ENCODE measurements at regions not wholly inside any gene's neighbourhood (a gene's known extent, or its start where the extent isn't known, plus 50 kb on each side); places are given as distances from the start of the nearest gene placed in this dataset.

DNA sequence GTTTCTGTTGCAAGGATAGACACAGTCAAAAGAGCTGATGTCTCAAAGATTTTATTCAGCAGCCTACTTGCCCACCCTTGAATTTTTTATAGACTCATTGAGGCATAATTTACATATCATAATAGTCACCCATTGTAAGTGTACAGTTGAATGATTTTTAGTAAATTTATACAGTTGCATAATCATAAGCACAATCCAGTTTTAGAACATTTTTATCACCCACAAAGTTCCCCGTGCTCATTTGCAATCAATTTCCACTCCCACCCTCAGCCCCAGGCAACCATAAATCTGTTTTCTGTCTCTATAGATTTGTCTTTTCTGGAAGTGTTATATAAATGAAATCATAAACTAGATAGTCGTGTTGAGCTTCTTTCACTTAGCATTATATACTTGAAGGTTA, 517.7 kb downstream of the TLE1 start:
- Histone ChIP-seq H3K4me1 (no peaks in the 10 kb centered on the region), H3K4me3 (no peak overlapping the region), H3K27ac (no peak overlapping the region), H3K36me3 (ENCODE audit: insufficient read depth in 1 of 2, low read depth in 1 of 2) (no peaks in the 10 kb centered on the region), H3K27me3 (ENCODE audit: insufficient read depth in 3 of 3, low read length in 2 of 3) (no peaks in the 10 kb centered on the region), H3K9me3 (peaks cover 5% of the 10 kb centered on the region)
- intact Hi-C loops (cut with DNase I): no loop called here
- TF ChIP-seq, protein P1, sequence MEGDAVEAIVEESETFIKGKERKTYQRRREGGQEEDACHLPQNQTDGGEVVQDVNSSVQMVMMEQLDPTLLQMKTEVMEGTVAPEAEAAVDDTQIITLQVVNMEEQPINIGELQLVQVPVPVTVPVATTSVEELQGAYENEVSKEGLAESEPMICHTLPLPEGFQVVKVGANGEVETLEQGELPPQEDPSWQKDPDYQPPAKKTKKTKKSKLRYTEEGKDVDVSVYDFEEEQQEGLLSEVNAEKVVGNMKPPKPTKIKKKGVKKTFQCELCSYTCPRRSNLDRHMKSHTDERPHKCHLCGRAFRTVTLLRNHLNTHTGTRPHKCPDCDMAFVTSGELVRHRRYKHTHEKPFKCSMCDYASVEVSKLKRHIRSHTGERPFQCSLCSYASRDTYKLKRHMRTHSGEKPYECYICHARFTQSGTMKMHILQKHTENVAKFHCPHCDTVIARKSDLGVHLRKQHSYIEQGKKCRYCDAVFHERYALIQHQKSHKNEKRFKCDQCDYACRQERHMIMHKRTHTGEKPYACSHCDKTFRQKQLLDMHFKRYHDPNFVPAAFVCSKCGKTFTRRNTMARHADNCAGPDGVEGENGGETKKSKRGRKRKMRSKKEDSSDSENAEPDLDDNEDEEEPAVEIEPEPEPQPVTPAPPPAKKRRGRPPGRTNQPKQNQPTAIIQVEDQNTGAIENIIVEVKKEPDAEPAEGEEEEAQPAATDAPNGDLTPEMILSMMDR (IDR thresholded peaks at IDR 0.05): no peak
- DNase-seq (no peak), ATAC-seq (no peak)
- WGBS, 3 donors: 86 to 92% (median 88%) methylated on average over 2 of the region's 2 CpGs

DNA sequence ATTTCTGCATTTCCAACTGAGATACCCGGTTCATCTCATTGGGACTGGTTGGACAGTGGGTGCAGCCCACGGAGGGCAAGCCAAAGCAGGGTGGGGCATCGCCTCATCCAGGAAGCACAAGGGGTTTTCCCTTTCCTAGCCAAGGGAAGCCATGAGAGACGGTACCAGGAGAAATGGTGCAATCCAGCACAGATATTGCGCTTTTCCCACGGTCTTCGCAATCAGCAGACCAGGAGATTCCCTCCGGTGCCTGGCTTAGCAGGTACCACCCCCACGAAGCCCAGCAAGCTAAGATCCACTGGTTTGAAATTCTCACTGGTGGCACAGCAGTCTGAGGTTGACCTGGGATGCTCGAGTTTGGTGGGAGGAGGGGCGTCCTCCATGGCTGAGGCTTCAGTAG, 527.0 kb downstream of the TLE1 start:
- DNase-seq (no peak), ATAC-seq (no peak)
- H3K4me3 ChIP-seq: no peak overlapping the region
- TF ChIP-seq, protein P1 (IDR thresholded peaks at IDR 0.05): no peak
- H3K36me3 ChIP-seq (ENCODE audit: insufficient read depth in 1 of 2, low read depth in 1 of 2): no peaks in the 10 kb centered on the region
- peaks cover 9% of the 10 kb centered on the region for H3K9me3 ChIP-seq
- H3K27ac ChIP-seq: no peak overlapping the region
- H3K4me1 ChIP-seq: no peaks in the 10 kb centered on the region
- no peaks in the 10 kb centered on the region for H3K27me3 ChIP-seq (ENCODE audit: insufficient read depth in 3 of 3, low read length in 2 of 3)
- intact Hi-C loops (cut with DNase I): no loop called here
- 87 to 91% (median 91%) methylated on average over 11 of the region's 11 CpGs for WGBS, 3 donors

DNA sequence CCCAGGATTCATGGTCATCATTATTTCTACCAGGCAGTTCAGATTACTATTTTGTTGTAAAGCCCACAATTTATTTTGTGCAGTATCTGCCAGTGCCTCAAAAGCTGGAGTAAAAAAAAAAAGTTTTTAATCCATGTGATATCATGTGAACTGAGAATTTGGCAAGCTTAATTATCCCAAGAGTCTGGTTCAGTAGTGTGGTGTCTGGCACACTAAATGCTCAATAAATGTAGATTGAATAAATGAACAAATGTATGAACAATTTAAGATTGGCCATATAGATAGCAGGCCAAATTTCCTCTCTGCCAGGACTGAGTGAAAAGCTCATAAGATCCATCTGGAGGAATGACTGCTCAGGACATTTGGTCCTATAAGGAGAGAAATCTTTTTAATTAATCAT, 533.0 kb downstream of the TLE1 start:
- H3K4me3 ChIP-seq: no peak overlapping the region
- no peaks in the 10 kb centered on the region for H3K27me3 ChIP-seq (ENCODE audit: insufficient read depth in 3 of 3, low read length in 2 of 3)
- DNase-seq: no peak
- TF ChIP-seq, protein P1 (IDR thresholded peaks at IDR 0.05): no peak
- intact Hi-C loops (cut with DNase I): no loop called here
- H3K27ac ChIP-seq: no peak overlapping the region
- H3K4me1 ChIP-seq: no peaks in the 10 kb centered on the region
- no peak for ATAC-seq
- H3K36me3 ChIP-seq (ENCODE audit: insufficient read depth in 1 of 2, low read depth in 1 of 2): no peaks in the 10 kb centered on the region
- no peaks in the 10 kb centered on the region for H3K9me3 ChIP-seq

DNA sequence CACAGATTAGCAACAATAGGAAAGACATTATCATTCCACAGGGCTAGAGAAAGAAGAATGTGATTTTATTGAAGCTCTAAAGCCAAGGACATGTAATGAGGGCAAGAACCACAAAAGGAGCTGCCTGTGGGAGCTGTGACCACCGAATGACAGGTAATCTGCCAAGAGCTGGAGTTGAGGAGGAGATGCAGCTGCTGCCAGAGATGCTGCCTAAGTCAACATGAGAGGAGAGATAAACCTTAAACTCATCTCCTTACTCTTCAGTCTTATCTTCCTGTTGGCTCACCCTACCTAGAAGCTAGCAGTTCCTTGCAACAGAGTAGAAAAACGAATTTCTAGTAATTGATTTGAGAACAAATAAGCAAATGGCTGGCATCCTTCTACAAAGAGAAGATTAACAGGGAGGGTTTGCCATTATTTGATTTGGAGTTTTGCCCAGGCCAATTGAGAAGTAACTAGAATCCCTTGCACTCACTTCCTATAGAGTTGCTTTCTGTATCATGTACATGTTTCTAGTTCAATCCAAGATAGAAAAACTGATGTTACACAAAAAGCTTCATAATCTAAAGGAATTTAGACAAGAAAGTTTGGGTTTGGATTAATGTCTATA, 539.2 kb downstream of the TLE1 start:
- TF ChIP-seq, protein P1 (IDR thresholded peaks at IDR 0.05): no peak

DNA sequence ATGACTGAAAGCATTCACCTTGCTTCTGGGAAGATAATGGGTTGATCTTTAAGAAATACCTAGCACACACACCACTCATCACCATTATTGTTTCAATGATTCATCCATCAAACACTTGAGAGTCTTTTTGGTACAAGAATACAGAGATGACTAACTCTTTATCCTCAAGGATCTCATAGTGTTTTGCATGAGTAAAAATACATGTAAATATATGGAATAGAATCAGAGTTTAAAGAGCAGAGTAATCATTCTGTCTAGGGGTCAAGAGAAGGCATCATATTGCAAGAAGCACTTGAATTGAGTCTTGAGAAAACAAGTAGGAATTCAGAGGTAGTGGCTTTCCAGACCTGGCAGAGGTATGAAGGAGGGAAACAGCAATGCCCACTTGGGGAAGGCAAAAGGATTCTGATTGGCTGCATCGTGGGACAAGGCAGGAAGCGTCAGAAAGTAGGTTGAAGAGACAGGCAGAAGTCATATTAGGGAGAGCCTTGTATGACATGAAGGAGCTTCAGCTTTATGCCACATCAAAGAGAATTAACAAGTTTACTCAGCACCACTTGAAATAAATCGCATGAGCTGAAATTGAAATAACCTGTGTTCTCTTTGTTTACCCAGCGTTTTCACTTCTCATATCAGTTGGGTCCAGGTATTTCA, 542.5 kb downstream of the TLE1 start:
- 89 to 92% (median 91%) methylated on average over 4 of the region's 4 CpGs for WGBS, 3 donors
- Histone ChIP-seq H3K27ac (no peak overlapping the region), H3K27me3 (ENCODE audit: insufficient read depth in 3 of 3, low read length in 2 of 3) (no peaks in the 10 kb centered on the region), H3K4me1 (no peaks in the 10 kb centered on the region), H3K36me3 (ENCODE audit: insufficient read depth in 1 of 2, low read depth in 1 of 2) (no peaks in the 10 kb centered on the region), H3K4me3 (no peak overlapping the region), H3K9me3 (no peaks in the 10 kb centered on the region)
- intact Hi-C loops (cut with DNase I): no loop called here
- DNase-seq: no peak
- ATAC-seq: no peak
- TF ChIP-seq, protein P1 (IDR thresholded peaks at IDR 0.05): no peak

More for the DNA sequence above, 539.2 kb downstream of the TLE1 start:
- 29 to 36% (median 34%) methylated on average over 2 of the region's 2 CpGs for WGBS, 3 donors
- DNase-seq (no peak), ATAC-seq (no peak)
- no peaks in the 10 kb centered on the region for H3K36me3 ChIP-seq (ENCODE audit: insufficient read depth in 1 of 2, low read depth in 1 of 2)
- H3K9me3 ChIP-seq: no peaks in the 10 kb centered on the region
- no peaks in the 10 kb centered on the region for H3K4me1 ChIP-seq
- no peak overlapping the region for H3K27ac ChIP-seq
- intact Hi-C loops (cut with DNase I): no loop called here
- no peak overlapping the region for H3K4me3 ChIP-seq
- no peaks in the 10 kb centered on the region for H3K27me3 ChIP-seq (ENCODE audit: insufficient read depth in 3 of 3, low read length in 2 of 3)
